Activated CD4-positive, alpha-beta T cell treated with anti-CD3 and anti-CD28 coated beads, Interleukin-2, amount 50 U/mL, for 48 hours (primary cell): ENCODE measurements at regions not wholly inside any gene's neighbourhood (a gene's known extent, or its start where the extent isn't known, plus 50 kb on each side); places are given as distances from the start of the nearest gene placed in this dataset.
"Not testable (repeated sequence)": the region's sequence is repeated elsewhere in the genome, so short reads cannot be mapped to it uniquely, and the experiment has no call there.

Experiments
- DNase-seq, 2 experiments: peaks; one replicate each; pipeline ENCODE4 v3.0.0-alpha.2; 2020

DNA sequence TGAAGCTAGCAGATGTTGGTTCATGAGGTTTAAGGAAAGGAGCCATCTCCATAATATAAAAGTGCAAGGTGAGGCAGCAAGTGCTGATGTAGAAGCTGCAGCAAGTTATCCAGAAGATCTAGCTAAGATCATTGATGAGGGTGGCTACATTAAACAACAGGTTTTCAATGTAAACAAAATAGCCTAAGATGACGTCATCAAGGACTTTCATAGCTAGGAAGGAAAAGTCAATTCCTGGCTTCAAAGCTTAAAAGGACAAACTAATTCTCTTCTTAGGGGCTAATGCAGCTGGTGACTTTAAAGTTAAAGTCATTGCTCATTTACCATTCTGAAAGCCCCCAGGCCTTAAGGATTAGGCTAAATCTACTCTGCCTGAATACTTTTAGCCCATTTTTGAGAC lies 141.9 kb downstream of the MID1IP1 start:
- no peak for DNase-seq

DNA sequence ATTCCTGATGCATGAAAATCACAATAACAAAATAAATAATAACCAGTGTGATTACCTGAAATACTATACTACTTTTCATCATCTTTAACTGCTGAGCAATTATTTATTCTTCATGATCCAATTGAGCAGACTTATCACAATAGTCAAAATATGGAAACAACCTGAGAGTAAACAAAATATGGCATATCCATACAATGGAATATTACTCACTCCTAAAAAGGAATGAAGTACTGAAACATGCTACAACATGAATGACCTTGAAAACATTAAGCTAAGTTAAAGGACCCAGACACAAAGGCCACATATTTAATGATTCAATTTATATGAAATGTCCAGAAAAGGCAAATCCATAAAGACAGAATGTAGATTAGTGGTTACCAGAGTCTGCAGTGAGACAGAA lies 146.8 kb downstream of the MID1IP1 start:
- no peak for DNase-seq

DNA sequence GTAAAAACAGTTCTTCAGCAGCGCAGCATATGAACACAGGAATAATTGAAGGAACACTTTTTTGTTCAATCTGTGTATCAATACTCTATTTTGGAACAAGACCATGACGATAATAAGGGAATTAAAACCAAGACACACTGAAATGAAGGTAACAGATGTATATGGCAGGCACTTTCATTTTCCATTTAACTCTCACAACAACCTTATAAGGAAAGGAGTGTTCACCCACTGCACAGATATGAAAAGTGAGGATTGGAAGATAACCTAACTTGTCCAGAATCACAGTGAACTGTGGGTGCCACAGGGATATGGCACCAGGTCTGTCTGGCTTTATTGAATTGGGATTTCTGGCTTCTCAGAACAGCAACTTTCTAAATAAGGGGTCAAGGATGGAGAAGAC lies 153.3 kb downstream of the MID1IP1 start:
- no peak for DNase-seq

DNA sequence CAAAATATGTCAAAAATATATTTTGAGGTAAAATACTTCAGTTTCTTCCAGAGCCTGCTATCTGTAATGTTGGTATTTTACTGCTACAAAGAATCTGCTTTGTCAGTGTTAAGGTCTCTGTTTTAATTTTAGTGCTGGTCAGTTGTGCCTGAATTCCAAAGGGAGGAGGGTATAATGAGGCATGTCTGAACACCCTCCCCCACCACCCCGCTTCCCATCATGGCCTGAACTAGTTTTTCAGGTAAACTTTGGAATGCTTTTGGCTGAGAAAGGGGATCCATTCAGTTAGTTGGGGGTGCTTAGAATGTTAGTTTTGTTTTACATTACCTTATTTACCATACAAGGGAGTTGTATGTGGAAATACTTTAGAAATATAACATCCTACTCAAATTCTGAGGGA lies 158.5 kb downstream of the MID1IP1 start:
- no peak for DNase-seq

DNA sequence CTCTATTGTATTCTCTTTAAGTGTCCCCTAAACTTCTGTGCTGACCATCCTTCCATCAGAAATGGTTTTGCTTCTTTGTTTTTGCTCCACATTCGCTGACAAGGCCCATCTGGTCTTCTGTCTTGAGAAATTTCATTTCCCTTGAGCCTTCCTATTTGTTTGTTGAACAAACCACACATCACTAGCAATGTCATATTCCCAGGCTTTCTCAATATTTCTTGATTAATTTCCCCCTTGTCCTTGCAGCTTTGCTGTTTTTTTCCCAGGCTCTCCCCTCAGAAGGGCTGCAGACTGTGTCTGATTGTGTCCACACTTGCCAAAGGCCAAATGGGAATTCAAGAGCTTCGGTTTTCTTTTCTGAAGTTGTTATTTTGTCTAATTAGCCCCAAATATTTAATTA lies 158.9 kb downstream of the MID1IP1 start:
- no peak for DNase-seq

DNA sequence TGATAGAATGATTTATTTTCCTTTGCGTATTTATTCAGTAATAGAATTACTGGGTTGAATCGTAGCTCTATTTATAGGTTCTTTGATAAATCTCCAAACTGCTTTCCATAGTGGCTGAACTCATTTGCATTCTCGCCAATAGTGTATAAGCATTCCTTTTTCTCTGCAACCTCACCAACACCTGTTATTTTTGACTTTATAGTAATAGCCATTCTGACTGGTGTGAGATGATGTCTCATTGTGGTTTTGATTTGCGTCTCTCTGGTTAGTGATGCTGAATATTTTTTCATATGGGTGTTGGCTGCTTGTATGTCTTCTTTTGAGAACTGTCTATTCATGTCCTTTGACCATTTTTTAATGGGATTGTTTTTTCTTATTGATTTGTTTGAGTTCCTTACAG lies 160.7 kb downstream of the MID1IP1 start:
- no peak for DNase-seq

DNA sequence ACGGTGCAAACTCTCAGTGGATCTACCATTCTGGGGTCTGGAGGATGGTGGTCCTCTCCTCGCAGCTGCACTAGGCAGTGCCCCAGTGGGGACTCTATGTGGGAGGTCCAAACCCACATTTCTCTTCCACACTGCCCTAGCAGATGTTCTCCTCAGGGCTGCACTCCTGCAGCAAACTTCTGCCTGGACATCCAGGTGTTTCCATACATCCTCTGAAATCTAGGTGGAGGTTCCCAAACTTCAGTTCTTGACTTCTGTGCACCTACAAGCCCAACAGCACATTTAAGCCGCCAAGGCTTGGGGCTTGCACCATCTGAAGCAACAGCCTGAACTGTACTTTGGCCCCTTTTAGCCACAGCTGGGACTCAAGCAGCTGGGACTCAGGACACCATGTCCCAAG lies 162.0 kb downstream of the MID1IP1 start:
- DNase-seq = not testable (repeated sequence)

DNA sequence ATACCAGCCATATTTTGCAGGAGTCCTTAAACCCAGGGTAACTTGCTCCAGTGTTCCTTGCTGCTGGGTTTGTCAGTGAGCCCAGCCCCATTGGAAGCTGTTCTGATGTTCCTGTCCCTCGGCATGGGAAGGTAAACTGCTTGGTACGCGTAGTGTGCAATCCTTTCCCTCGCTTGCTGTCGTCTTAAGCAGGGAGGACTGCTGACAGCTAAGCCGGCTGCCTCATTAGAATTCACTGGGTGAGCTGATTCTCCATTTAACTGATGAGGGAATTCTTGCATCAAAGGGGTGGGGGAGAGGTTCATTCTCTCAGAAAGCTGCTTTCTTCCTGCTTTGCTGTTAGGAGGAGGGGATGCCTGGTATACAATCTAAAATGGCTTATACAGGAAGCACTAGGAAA lies 164.6 kb downstream of the MID1IP1 start:
- DNase-seq = no peak

DNA sequence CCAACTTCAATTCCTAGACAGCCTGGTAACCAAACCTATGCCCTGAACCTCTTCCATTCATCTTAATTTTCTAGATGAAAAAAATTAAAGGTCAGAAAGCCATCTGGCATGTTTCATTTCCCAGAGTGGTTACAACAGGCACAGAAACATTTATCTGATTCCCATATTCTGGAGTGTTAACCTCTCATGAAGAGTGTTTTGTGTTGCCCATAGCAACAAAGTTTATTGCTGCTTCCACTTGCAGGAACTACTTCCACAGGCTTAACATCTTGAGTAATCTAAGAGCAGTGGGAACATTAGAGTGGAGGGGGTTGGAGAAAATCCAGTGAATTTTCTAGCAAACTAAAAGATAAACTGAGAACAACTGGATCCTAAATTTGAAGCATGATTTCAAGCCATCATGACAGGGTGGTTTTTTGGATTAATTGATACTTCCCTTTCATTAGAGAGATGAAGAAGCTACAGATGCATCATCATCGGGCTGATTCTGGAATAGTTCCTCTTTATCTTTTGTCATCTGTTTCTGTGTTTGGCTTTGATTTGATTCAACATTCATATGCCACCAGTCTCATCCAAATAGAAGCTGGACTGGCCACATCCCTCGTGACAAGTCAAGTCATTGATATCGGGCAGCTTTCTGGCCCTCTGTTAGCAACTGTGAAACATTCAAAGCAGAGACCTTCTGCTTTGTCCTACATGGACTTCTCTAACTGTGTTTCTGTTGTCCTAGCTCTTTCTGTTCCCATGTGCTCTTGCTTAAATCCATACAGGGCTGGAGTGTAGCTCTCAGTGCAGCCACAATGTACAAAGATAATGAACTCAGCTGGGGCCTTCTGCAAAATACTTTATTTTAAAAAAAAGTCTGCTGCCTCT lies 167.3 kb downstream of the MID1IP1 start:
- no peak for DNase-seq

DNA sequence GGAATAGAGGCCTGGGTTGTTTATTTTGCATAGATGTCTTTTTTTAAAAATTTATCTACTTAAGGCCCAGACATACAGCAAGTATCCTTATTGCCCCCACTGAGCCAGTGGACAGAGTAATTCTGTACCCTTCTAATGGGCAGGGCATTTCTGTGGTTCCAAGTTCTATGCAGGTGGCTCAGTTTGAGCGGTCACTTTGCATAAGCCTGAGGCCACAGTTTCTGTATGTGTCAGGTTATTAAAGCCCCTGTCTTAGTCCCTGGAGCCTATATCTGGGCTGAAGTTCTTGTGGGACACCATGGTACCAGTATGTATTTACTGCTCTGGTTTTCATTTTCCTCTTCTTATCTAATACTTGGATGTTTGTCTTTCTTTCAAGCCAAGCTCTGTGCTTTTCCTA lies 168.8 kb downstream of the MID1IP1 start:
- DNase-seq = no peak

DNA sequence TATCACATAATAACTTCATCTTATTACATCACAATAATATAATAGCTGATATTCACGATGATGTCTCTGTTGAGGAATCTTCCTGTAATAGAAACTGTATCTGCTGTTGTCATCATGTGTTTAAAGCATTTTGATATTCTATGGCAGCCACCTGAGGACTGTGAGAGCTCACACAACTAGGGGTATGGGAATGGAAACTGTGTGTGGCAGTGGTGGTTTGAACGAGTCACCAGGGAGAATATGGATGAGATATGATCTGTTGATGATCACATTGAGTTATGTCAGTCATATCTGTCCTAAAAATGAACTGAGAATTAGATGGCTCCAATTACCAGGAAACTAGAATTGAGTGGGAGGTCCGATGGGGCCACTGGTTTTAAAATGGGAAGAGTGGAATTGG lies 169.6 kb downstream of the MID1IP1 start:
- DNase-seq = peak; percentile 5 to 35

DNA sequence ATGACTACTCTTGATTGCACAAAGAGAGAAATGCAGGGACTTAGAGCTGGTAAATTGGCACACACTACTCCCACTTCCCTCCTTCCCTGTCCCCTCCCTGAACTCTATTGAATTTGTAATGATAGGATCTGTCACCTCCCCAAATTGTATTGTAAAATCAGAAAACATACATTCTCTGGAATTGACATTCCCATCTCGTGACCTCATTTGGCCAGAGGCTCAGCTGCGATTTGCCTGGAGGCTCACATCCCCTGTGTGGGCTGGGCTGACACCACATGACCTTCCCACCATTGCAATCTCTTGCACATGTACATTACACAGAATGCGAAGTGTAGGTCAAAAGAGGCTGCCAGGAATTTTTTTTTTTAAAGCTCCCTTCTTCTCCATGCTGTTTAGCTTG lies 172.1 kb downstream of the MID1IP1 start:
- DNase-seq = no peak

DNA sequence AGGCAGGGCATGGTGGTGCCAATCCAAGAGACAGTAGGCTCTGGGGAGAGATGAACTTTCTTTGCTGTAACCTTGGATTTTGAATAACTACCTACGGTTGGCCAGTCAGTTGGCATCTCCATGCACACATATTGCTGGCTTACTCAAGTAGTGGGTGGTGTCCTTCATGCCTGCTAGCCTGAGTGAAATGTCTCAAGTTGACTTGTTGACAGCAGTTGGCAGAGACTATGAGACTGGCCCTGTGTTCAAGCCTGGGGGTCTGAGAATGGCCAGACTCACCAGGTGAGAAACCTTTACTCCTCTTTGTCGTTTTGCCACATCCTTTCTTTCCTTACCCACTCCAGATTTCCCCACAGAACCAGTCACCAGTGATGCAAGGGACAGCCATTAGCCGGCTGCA lies 173.3 kb downstream of the MID1IP1 start:
- no peak for DNase-seq

DNA sequence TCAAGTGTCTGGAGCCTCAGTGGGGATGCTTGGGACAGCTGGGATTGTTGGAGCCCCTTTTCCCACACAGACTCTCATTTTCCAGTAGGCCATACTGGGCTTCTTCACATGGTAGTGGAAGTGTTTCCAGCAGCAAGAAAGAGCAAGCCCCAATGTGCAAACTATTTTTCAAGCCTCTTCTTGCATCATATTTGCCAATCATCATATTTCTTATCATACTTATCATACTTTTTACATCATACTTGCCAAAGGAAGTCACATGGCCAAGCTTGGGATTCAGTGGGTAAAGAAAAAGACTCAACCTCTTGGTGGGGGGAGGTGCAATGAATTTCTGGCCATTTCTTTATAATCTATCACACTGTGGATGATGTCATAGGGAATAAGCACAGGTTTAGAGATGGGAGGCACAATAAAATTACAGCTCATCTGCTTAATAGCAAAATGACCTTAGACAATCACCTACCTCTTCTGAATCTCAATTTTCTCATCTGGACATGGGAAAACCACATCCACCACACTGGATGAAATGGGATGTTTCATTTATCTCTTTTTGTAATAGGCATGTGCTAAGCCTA lies 174.2 kb downstream of the MID1IP1 start:
- no peak for DNase-seq

DNA sequence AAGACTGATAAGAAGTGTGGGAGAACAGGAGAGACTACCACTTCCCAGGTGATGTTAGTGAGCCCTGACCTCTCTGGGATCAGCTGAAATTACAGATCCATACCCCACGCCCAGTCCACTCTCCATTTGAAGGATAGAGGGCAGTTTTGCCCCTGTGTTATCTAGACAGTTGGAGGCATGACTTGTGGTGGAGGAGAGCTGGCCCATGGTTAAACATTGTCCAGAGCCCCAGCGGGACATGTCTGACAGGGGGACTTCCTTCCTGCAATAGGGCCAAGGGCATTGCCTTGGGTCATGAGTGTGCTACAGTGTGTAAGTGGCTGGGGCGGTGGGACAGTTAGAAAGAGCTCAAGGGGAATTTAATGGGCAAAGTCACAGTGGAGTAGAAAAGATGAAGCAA lies 181.1 kb downstream of the MID1IP1 start:
- no peak for DNase-seq

DNA sequence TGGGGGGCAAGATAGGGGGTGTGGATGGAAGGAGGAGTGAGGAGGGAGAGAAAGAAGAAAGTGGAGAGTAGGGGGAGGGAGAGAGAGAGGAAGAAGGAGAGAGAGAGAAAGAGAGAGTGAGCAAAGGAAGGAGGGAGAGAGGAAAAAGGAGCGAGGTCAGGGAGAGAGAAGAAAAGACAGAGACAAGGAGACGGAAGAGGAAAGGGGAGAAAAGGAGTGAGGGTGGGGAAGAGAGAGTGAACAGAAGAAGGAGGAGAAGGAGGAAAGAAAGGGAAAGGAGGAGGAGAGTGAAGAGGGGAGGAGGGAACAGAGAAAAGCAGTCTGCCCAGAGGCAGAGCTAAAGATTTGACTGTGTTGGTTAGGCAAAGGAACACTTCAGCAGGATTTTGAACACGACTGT lies 181.6 kb downstream of the MID1IP1 start:
- no peak for DNase-seq

DNA sequence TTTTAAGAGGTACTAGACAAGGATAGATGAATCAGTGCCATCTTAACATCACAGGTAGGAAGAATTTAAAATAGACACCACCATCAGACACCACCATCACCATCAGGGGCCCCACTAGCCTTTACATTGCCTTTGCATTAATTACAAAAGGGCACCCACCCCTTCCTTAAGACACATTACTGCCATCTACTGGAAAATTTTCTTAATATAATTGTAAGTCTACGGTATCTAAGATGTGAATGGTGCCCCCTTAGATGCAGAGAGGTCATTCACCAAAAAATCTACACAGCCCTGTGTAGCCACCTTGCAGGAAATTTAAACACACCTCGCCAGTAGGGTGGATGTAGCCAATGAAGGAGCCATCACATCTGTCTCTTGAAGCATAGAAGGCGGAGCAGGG lies 184.1 kb downstream of the MID1IP1 start:
- peak in 1 of 2 experiments; percentile 3 for DNase-seq

DNA sequence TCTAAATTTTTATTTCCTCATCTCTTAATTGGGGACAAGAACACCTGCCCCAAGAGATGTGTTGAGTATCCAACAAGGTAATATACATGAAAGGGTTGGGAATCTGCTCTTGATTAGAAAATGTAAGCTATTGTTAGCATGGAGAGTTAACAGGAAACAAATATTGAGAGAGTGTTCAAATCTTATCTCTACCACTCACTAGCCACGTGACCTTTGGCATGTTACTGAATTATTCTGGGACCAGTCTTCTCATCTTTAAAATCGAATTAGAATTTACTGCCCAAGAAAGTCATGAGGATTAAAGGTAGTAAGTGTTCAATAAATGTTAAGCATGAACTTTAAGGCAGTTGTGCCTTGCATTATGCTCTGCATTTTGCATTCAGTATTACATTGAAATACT lies 184.7 kb downstream of the MID1IP1 start:
- DNase-seq = no peak

DNA sequence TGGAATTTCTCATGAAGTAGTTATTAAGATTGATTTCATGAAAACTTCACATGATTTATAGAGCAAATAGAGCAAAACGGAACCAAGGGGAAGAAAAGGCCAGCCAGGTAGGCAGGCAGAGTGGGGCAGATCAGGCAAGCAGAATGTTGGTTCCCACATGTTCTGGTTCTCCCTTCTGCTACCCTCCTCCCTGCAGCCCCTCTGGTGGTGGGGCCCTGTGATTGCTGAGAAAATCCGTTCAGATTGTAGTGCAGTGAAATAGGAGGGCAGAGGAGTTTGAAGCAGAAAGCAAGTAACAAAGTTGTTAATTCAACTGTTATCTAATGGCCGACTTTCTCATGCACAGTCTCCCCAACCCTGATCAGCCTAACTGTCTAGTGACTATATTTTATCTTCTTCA lies 185.3 kb downstream of the MID1IP1 start:
- no peak for DNase-seq

DNA sequence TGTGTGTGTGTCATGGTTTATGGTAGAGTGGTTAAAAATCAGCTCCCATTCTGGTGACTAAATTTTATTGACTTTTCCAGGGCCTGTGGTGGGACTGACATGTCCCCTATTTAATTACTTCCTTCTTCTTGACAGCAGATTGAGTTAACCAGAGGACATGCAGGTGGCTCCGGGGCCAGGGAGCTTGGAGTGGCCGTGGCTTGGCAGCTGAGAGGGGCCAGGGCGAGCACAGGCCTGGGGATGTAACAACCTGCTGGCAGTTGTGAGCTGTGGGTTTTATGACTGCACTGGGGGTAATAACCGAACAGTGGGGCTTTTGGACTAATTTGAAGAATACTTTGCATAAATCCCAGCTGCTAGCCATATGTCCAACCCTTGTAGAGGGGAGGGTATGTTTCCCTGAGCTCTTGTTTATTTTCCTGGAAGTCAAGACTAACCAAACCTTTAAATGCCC lies 186.0 kb downstream of the MID1IP1 start:
- no peak for DNase-seq

DNA sequence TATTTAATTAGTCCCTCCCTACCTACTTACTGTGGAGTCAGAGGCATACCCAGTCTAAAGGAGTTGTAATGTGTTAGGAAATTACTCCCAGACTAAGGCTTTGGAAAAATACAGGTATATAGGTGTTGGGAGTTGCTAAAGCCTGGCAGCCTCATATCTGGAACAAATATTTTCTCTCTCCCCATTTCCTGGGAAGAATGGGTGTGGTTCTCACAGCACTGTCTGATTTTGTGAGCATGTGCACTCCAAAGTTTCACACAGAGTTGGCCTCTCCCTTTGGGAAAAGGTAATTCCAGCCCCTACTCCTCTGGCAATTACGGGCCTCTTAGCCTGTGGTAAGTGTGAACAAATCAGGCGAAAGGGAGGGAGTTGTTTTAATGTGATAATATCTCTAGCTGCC lies 187.0 kb downstream of the MID1IP1 start:
- no peak for DNase-seq

DNA sequence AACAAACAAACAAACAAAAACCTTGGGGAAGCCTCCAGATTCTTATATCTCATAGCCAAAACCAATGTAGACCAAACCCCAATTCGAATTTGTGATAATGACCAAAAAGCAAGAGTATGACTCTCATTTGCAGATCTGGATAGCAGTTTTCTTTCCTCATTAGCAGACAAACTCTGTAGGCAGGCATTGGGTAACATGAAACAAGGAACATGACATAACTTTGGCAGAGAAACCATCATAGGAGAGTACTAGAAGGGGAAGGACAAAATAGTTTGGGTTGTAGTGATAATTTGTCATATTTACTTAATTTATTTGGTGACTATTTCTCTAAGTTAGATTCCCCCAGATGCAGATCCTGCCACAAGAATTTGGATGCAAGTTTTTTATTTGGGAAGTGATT lies 187.8 kb downstream of the MID1IP1 start:
- no peak for DNase-seq

DNA sequence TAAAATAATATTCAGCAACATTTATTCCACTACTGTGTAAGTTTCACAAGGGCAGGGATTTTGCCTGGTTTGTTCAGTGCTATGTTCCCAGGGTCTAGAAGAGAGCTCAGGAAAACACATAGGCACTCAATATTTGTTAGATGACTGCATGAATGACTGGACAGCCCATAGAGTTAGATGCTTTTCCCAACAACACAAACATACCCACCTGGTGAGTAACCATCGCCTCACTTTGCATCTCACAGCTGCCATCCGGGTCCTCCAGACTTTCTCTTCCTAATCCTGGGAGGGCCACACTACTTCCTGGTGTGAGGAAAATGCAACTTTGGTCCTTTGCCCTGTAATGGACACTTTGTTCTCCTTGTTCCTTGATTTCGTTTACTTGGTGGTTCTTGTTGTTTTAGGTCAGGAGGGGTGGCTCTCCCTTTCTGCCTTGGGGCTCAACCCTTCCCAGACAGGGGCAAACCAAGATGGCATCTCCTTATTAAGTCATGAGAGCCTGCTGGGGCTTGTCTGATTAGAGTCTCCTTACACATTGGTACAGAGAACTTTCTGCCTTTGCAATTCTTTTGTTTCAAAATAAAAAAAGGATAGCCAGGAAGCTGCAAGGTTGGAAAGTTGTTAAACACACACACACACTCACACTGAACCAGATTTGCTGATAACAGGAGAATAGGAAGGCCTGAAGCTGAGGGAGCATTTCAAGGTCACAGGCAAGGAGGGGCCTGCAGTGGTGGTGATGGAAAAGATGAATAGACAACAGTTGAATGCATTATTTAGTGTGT lies 190.6 kb downstream of the MID1IP1 start:
- no peak for DNase-seq
